Adrenal gland (tissue), 5 donors: ENCODE measurements at regions not wholly inside any gene's neighbourhood (a gene's known extent, or its start where the extent isn't known, plus 50 kb on each side); places are given as distances from the start of the nearest gene placed in this dataset.

Source experiments
- CTCF ChIP-seq, 6 experiments: fragments of 450-650 bp in 4 of 6; fragments of 200-600 bp in 2 of 6; sonication (generic) in 1 of 6; IDR thresholded peaks; 1 replicate in 5 of 6; 2 replicates in 1 of 6; pipeline versions ENCODE4 v1.5.1 to v1.8.0; 2016 to 2021; ENCODE audit warnings: antibody characterized with exemption in 6 of 6, mild to moderate bottlenecking in 2 of 6, moderate library complexity in 1 of 6
- POLR2A ChIP-seq, 2 donors: fragments of 450-650 bp; IDR thresholded peaks; one replicate each; pipeline ENCODE4 v1.6.1; 2017; ENCODE audit warnings: antibody characterized with exemption in 2 of 2, mild to moderate bottlenecking in 2 of 2, moderate library complexity in 1 of 2
- donor health status: DM: no; HTN: no; CAD: no.

- TF ChIP-seq POLR2A (IDR thresholded peaks at IDR 0.05) (no peak), CTCF (IDR thresholded peaks at IDR 0.05) (no peak)
Observed at GRCh38 chr5:83865579-83865978, 144.9 kb upstream of the HAPLN1 start.
